ENCODE measurements at regions not wholly inside any gene's neighbourhood (a gene's known extent, or its start where the extent isn't known, plus 50 kb on each side); places are given as distances from the start of the nearest gene placed in this dataset.

- no peaks in the 10 kb centered on the region for H3K9me3 Mint-ChIP-seq (ENCODE audit: unreplicated experiment)
- no peaks in the 10 kb centered on the region for H3K36me3 Mint-ChIP-seq (ENCODE audit: low read depth, unreplicated experiment)
- TF ChIP-seq CTCF (IDR thresholded peaks at IDR 0.05; ENCODE audit: unreplicated experiment) = no peak
- DNase-seq (ENCODE audit: low spot score) = no peak
- H3K4me1 Mint-ChIP-seq (ENCODE audit: unreplicated experiment) = peaks cover 12% of the 10 kb centered on the region
- no peak overlapping the region for H3K4me3 Mint-ChIP-seq (ENCODE audit: unreplicated experiment)
- H3K27ac Mint-ChIP-seq (ENCODE audit: unreplicated experiment) = no peak overlapping the region
- H3K27me3 Mint-ChIP-seq (ENCODE audit: unreplicated experiment) = no peaks in the 10 kb centered on the region
Observed at GRCh38 chr18:50473881-50474280, 86.0 kb upstream of the MAPK4 start.

- no peaks in the 10 kb centered on the region for H3K27me3 Mint-ChIP-seq (ENCODE audit: unreplicated experiment)
- no peak overlapping the region for H3K4me3 Mint-ChIP-seq (ENCODE audit: unreplicated experiment)
- peaks cover 11% of the 10 kb centered on the region for H3K4me1 Mint-ChIP-seq (ENCODE audit: unreplicated experiment)
- no peaks in the 10 kb centered on the region for H3K36me3 Mint-ChIP-seq (ENCODE audit: low read depth, unreplicated experiment)
- TF ChIP-seq CTCF (IDR thresholded peaks at IDR 0.05; ENCODE audit: unreplicated experiment) = no peak
- H3K9me3 Mint-ChIP-seq (ENCODE audit: unreplicated experiment) = no peaks in the 10 kb centered on the region
- DNase-seq (ENCODE audit: low spot score) = no peak
- no peak overlapping the region for H3K27ac Mint-ChIP-seq (ENCODE audit: unreplicated experiment)
Observed at GRCh38 chr18:50475538-50476193, 84.2 kb upstream of the MAPK4 start.

DNA sequence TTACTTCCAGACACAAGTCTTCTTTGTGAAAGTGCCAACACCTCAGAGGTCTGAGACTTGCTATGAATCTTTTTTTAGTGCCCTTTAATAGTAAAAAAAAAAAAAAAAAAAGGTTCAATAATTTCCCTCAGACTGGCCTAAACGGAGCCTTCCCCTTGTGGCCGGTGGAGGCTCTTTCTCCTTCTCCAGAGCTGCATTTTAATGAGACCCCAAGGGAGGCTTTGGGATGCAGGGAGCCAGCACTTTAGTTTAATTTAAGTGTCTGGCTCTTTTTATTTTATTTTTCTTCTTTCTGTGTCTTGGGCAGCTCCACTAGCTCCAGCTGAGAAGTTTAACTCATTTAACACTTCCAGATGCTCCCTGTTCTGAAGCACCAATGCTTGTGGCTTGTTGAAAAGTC lies 67.8 kb upstream of the MAPK4 start:
- no peak for TF ChIP-seq CTCF (IDR thresholded peaks at IDR 0.05; ENCODE audit: unreplicated experiment)
- Mint-ChIP-seq H3K9me3 (ENCODE audit: unreplicated experiment) (peaks cover 3% of the 10 kb centered on the region), H3K4me1 (ENCODE audit: unreplicated experiment) (peaks cover 3% of the 10 kb centered on the region), H3K27me3 (ENCODE audit: unreplicated experiment) (no peaks in the 10 kb centered on the region), H3K27ac (ENCODE audit: unreplicated experiment) (no peak overlapping the region), H3K36me3 (ENCODE audit: low read depth, unreplicated experiment) (peaks cover 5% of the 10 kb centered on the region), H3K4me3 (ENCODE audit: unreplicated experiment) (no peak overlapping the region)
- no peak for DNase-seq (ENCODE audit: low spot score)

GRCh38 chr18:50494569-50494968 lies 65.3 kb upstream of the MAPK4 start:
- no peaks in the 10 kb centered on the region for H3K27me3 Mint-ChIP-seq (ENCODE audit: unreplicated experiment)
- H3K4me1 Mint-ChIP-seq (ENCODE audit: unreplicated experiment) = no peaks in the 10 kb centered on the region
- TF ChIP-seq CTCF (IDR thresholded peaks at IDR 0.05; ENCODE audit: unreplicated experiment) = no peak
- DNase-seq (ENCODE audit: low spot score) = no peak
- H3K36me3 Mint-ChIP-seq (ENCODE audit: low read depth, unreplicated experiment) = peaks cover 5% of the 10 kb centered on the region
- peaks cover 7% of the 10 kb centered on the region for H3K9me3 Mint-ChIP-seq (ENCODE audit: unreplicated experiment)
- H3K4me3 Mint-ChIP-seq (ENCODE audit: unreplicated experiment) = no peak overlapping the region
- no peak overlapping the region for H3K27ac Mint-ChIP-seq (ENCODE audit: unreplicated experiment)

- Mint-ChIP-seq H3K27ac (ENCODE audit: unreplicated experiment) (no peak overlapping the region), H3K4me3 (ENCODE audit: unreplicated experiment) (no peak overlapping the region), H3K9me3 (ENCODE audit: unreplicated experiment) (no peaks in the 10 kb centered on the region), H3K36me3 (ENCODE audit: low read depth, unreplicated experiment) (no peaks in the 10 kb centered on the region), H3K27me3 (ENCODE audit: unreplicated experiment) (no peaks in the 10 kb centered on the region), H3K4me1 (ENCODE audit: unreplicated experiment) (peaks cover 18% of the 10 kb centered on the region)
- no peak for DNase-seq (ENCODE audit: low spot score)
- no peak for TF ChIP-seq CTCF (IDR thresholded peaks at IDR 0.05; ENCODE audit: unreplicated experiment)
Observed at GRCh38 chr18:50506362-50506761, 53.5 kb upstream of the MAPK4 start.
